OCI-LY7 (cell line): ENCODE measurements at regions not wholly inside any gene's neighbourhood (a gene's known extent, or its start where the extent isn't known, plus 50 kb on each side); places are given as distances from the start of the nearest gene placed in this dataset.

Experiments used
- CTCF ChIP-seq: fragments of 200-600 bp; sonication (generic); conservative IDR thresholded peaks from 2 replicates; pipeline ENCODE4 v1.5.1; 2014; ENCODE audit warnings: mild to moderate bottlenecking, antibody characterized with exemption, low read length, moderate library complexity, mixed read lengths
- EZH2phosphoT487 ChIP-seq: fragments of 200-600 bp; sonication (generic); IDR thresholded peaks from 2 replicates; pipeline ENCODE4 v1.6.1; 2018; ENCODE audit warnings: low read depth, borderline replicate concordance, mild to moderate bottlenecking, mixed run types, antibody characterized with exemption, low read length, moderate library complexity, mixed read lengths

- TF ChIP-seq CTCF (no peak), EZH2phosphoT487 (no peak)
Observed at GRCh38 chr14:40240245-40240859, 808.1 kb upstream of the FBXO33 start.
